ENCODE measurements at regions not wholly inside any gene's neighbourhood (a gene's known extent, or its start where the extent isn't known, plus 50 kb on each side); places are given as distances from the start of the nearest gene placed in this dataset.
"Not testable (repeated sequence)": the region's sequence is repeated elsewhere in the genome, so short reads cannot be mapped to it uniquely, and the experiment has no call there.

- FAIRE-seq: no peak
Observed at GRCh38 chr5:67674159-67674655, 477.6 kb upstream of the CD180 start.

- FAIRE-seq: no peak
Observed at GRCh38 chr5:67673618-67674017, 477.0 kb upstream of the CD180 start.

GRCh38 chr5:67673180-67673579 lies 476.6 kb upstream of the CD180 start:
- no peak for FAIRE-seq

- FAIRE-seq: no peak
Observed at GRCh38 chr5:67672636-67673035, 476.0 kb upstream of the CD180 start.

- no peak for FAIRE-seq
Observed at GRCh38 chr5:67669916-67670315, 473.3 kb upstream of the CD180 start.

- peak; percentile 21 for FAIRE-seq
Observed at GRCh38 chr5:67660149-67660548, 463.6 kb upstream of the CD180 start.

- FAIRE-seq: no peak
Observed at GRCh38 chr5:67659288-67659687, 462.7 kb upstream of the CD180 start.

- FAIRE-seq: no peak
Observed at GRCh38 chr5:67657055-67657454, 460.5 kb upstream of the CD180 start.

- no peak for FAIRE-seq
Observed at GRCh38 chr5:67652201-67652600, 455.6 kb upstream of the CD180 start.

GRCh38 chr5:67651180-67651579 lies 454.6 kb upstream of the CD180 start:
- no peak for FAIRE-seq

- FAIRE-seq: no peak
Observed at GRCh38 chr5:67648201-67648671, 451.6 kb upstream of the CD180 start.

- no peak for FAIRE-seq
Observed at GRCh38 chr5:67647772-67648171, 451.2 kb upstream of the CD180 start.

- FAIRE-seq: no peak
Observed at GRCh38 chr5:67644221-67644920, 447.8 kb upstream of the CD180 start.

GRCh38 chr5:67643536-67643935 lies 446.9 kb upstream of the CD180 start:
- no peak for FAIRE-seq

GRCh38 chr5:67639976-67640375 lies 443.4 kb upstream of the CD180 start:
- FAIRE-seq: no peak

- no peak for FAIRE-seq
Observed at GRCh38 chr5:67639313-67639712, 442.7 kb upstream of the CD180 start.

- FAIRE-seq: no peak
Observed at GRCh38 chr5:67636850-67637524, 440.4 kb upstream of the CD180 start.

GRCh38 chr5:67636091-67636490 lies 439.5 kb upstream of the CD180 start:
- no peak for FAIRE-seq

GRCh38 chr5:67627079-67627478 lies 430.5 kb upstream of the CD180 start:
- not testable (repeated sequence) for FAIRE-seq

- FAIRE-seq: no peak
Observed at GRCh38 chr5:67623078-67623477, 426.5 kb upstream of the CD180 start.

GRCh38 chr5:67620424-67621397 lies 424.1 kb upstream of the CD180 start:
- FAIRE-seq: no peak

- FAIRE-seq: no peak
Observed at GRCh38 chr5:67619636-67620035, 423.0 kb upstream of the CD180 start.

- no peak for FAIRE-seq
Observed at GRCh38 chr5:67619235-67619634, 422.6 kb upstream of the CD180 start.

All from islet of Langerhans (tissue), 1 donor.